AG20443 (cell line): ENCODE measurements at regions not wholly inside any gene's neighbourhood (a gene's known extent, or its start where the extent isn't known, plus 50 kb on each side); places are given as distances from the start of the nearest gene placed in this dataset.

Source experiments
- DNase-seq: peaks from one replicate; pipeline ENCODE4 v3.0.0; 2012; ENCODE audit warnings: low spot score, mixed read lengths

- DNase-seq: no peak
These were observed 62.3 kb upstream of the ITGA4 start for GRCh38 chr2:181394741-181395437.

GRCh38 chr2:181395851-181396250 lies 61.3 kb upstream of the ITGA4 start:
- DNase-seq: no peak

GRCh38 chr2:181396256-181397123 lies 60.7 kb upstream of the ITGA4 start:
- DNase-seq: peak; percentile 15

- DNase-seq: no peak
These were observed 59.9 kb upstream of the ITGA4 start for GRCh38 chr2:181397331-181397730.

- DNase-seq: no peak
These were observed 59.2 kb upstream of the ITGA4 start for GRCh38 chr2:181398000-181398399.

GRCh38 chr2:181399027-181399426 lies 58.2 kb upstream of the ITGA4 start:
- no peak for DNase-seq

- no peak for DNase-seq
These were observed 52.7 kb upstream of the ITGA4 start for GRCh38 chr2:181404472-181404871.

GRCh38 chr2:181407171-181407570 lies 50.0 kb upstream of the ITGA4 start:
- no peak for DNase-seq
